ENCODE measurements at regions not wholly inside any gene's neighbourhood (a gene's known extent, or its start where the extent isn't known, plus 50 kb on each side); places are given as distances from the start of the nearest gene placed in this dataset.
A peak's percentile ranks its signal among the peaks of the same experiment; 100 is the strongest.

DNA sequence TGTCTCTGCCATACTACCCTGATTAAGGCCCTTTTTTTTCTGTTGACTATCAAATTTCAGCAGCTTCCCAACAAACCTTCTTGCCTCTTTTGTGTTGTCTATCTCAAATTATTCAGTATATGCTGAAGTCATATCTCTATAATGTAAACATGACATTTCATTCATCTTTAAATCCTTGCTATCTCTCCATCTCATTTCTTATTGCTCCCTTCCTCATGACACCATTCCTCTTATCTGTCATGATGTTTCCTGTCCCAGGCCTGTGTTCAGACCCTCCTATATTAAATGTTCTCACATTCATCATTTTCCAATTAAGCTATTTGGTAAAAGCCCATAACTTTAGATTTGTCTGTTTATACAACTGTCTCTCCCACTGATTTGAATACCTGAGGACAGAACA is 482.6 kb downstream of the EPM2A start:
- Histone ChIP-seq H3K27ac (ENCODE audit: low read depth, low read length, poor library complexity, severe bottlenecking) (no peak overlapping the region), H3K36me3 (ENCODE audit: insufficient read depth, low read length, poor library complexity, severe bottlenecking) (no peaks in the 10 kb centered on the region), H3K27me3 (replicated peaks; ENCODE audit: insufficient read depth, low read depth, low read length, poor library complexity) (no peaks in the 10 kb centered on the region), H3K9me3 (ENCODE audit: low read depth, low read length, poor library complexity, severe bottlenecking) (peaks cover 5% of the 10 kb centered on the region), H3K4me3 (ENCODE audit: low read depth, low read length, poor library complexity, severe bottlenecking) (no peak overlapping the region), H3K4me1 (ENCODE audit: insufficient read depth, low read length, poor library complexity, severe bottlenecking) (peaks cover 16% of the 10 kb centered on the region)
- intact Hi-C loops (cut with micrococcal nuclease; ENCODE audit: unreplicated experiment) = no loop called here
- POLR2A ChIA-PET (ENCODE audit: low non-redundant PET) = no interaction called here
- DNase-seq (ENCODE audit: low spot score) = peak; percentile 52
- no peak for TF ChIP-seq EZH2 (IDR thresholded peaks at IDR 0.05; ENCODE audit: borderline replicate concordance, low read depth, low read length, poor library complexity, severe bottlenecking)
- TF ChIP-seq, protein P1, sequence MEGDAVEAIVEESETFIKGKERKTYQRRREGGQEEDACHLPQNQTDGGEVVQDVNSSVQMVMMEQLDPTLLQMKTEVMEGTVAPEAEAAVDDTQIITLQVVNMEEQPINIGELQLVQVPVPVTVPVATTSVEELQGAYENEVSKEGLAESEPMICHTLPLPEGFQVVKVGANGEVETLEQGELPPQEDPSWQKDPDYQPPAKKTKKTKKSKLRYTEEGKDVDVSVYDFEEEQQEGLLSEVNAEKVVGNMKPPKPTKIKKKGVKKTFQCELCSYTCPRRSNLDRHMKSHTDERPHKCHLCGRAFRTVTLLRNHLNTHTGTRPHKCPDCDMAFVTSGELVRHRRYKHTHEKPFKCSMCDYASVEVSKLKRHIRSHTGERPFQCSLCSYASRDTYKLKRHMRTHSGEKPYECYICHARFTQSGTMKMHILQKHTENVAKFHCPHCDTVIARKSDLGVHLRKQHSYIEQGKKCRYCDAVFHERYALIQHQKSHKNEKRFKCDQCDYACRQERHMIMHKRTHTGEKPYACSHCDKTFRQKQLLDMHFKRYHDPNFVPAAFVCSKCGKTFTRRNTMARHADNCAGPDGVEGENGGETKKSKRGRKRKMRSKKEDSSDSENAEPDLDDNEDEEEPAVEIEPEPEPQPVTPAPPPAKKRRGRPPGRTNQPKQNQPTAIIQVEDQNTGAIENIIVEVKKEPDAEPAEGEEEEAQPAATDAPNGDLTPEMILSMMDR (conservative IDR thresholded peaks at IDR 0.05; ENCODE audit: low read depth, low read length) = no peak
- CTCF ChIA-PET = interaction anchor here (0.6 kb wide), 1 partner anchor 312 kb away, joined by 4 read pairs; no protein-coding TSS in a partner anchor
- no TSS peak for BruUV-seq (replicated peaks)

DNA sequence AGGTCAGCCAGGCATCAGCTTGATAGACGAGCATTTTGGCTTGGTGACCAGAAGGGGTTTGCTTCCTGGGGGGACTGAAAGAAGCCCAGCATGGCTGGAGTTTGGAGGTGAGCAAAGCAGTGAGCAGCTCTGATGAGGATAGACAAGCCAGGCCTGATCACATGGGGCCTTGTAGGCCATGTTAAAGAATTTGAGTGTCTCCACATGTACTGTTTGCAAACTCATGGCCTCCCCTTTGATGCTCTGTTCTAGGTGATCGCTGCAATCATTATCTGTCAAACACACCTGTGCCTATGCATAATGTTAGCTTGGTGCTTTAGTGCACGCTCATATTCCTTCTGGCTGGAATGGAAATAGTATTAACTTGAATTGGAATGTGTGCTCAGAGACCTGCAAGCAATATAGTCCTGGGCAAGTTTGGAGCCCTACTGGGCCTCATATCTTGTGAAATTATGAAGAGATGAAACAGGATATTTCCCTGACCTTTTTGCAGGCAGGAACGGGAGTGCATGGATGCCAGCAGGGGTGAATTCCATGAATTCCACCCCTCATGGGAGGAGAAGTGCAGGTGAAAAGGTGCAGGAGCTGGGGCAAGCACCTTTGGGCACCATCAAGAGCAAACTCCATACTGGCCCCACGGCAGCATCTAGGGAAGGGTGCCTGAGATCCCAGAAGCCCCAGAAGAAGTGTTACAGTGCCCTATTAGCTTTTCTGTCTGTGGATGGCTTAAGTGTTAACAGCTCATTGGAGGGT is 480.5 kb downstream of the EPM2A start:
- no peak overlapping the region for H3K4me3 ChIP-seq (ENCODE audit: low read depth, low read length, poor library complexity, severe bottlenecking)
- no peaks in the 10 kb centered on the region for H3K36me3 ChIP-seq (ENCODE audit: insufficient read depth, low read length, poor library complexity, severe bottlenecking)
- H3K27me3 ChIP-seq (replicated peaks; ENCODE audit: insufficient read depth, low read depth, low read length, poor library complexity) = no peaks in the 10 kb centered on the region
- intact Hi-C loops (cut with micrococcal nuclease; ENCODE audit: unreplicated experiment) = no loop called here
- TF ChIP-seq, protein P1 (conservative IDR thresholded peaks at IDR 0.05; ENCODE audit: low read depth, low read length) = no peak
- DNase-seq (ENCODE audit: low spot score) = no peak
- no peaks in the 10 kb centered on the region for H3K9me3 ChIP-seq (ENCODE audit: low read depth, low read length, poor library complexity, severe bottlenecking)
- no peak overlapping the region for H3K27ac ChIP-seq (ENCODE audit: low read depth, low read length, poor library complexity, severe bottlenecking)
- POLR2A ChIA-PET (ENCODE audit: low non-redundant PET) = no interaction called here
- BruUV-seq (replicated peaks) = no TSS peak
- H3K4me1 ChIP-seq (ENCODE audit: insufficient read depth, low read length, poor library complexity, severe bottlenecking) = peaks cover 18% of the 10 kb centered on the region
- CTCF ChIA-PET = no interaction called here

DNA sequence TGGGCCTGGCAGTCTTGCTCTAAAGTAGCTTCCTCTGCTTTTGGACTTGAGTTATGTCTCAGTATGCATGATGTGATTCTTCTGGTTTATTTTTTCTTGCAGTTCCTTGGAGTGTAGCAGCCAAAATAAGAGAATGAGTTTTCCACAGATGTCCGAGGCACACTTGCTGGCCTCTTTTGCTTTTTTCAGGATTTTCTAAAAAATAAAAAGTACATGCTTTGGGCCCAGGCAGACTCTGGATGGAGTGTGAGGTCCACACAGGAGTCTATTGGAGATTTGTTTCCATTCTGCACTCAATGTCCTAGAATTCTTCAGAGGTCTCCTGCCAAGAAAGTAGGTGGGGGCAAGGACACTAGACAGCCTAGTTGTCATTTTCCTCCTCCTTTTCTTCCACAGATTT is 477.6 kb downstream of the EPM2A start:
- Histone ChIP-seq H3K4me3 (ENCODE audit: low read depth, low read length, poor library complexity, severe bottlenecking) (no peak overlapping the region), H3K9me3 (ENCODE audit: low read depth, low read length, poor library complexity, severe bottlenecking) (no peaks in the 10 kb centered on the region), H3K36me3 (ENCODE audit: insufficient read depth, low read length, poor library complexity, severe bottlenecking) (no peaks in the 10 kb centered on the region), H3K4me1 (ENCODE audit: insufficient read depth, low read length, poor library complexity, severe bottlenecking) (peaks cover 41% of the 10 kb centered on the region), H3K27me3 (replicated peaks; ENCODE audit: insufficient read depth, low read depth, low read length, poor library complexity) (no peaks in the 10 kb centered on the region), H3K27ac (ENCODE audit: low read depth, low read length, poor library complexity, severe bottlenecking) (no peak overlapping the region)
- intact Hi-C loops (cut with micrococcal nuclease; ENCODE audit: unreplicated experiment) = no loop called here
- BruUV-seq (replicated peaks) = no TSS peak
- ChIA-PET CTCF (no interaction called here), POLR2A (ENCODE audit: low non-redundant PET) (no interaction called here)
- no peak for TF ChIP-seq EZH2 (IDR thresholded peaks at IDR 0.05; ENCODE audit: borderline replicate concordance, low read depth, low read length, poor library complexity, severe bottlenecking)
- TF ChIP-seq, protein P1 (conservative IDR thresholded peaks at IDR 0.05; ENCODE audit: low read depth, low read length) = no peak
- DNase-seq (ENCODE audit: low spot score) = no peak
